Myocyte (in vitro differentiated cells): ENCODE measurements at regions not wholly inside any gene's neighbourhood (a gene's known extent, or its start where the extent isn't known, plus 50 kb on each side); places are given as distances from the start of the nearest gene placed in this dataset.

Experiments
- DNase-seq: peaks from one replicate; pipeline ENCODE4 v3.0.0-alpha.2; 2012; ENCODE audit warnings: low read depth

- DNase-seq: no peak
These were observed 373.4 kb upstream of the CTNND2 start for GRCh38 chr5:12277504-12278192.

- DNase-seq: no peak
These were observed 370.0 kb upstream of the CTNND2 start for GRCh38 chr5:12274236-12274635.

- DNase-seq: no peak
These were observed 368.1 kb upstream of the CTNND2 start for GRCh38 chr5:12272389-12272788.

GRCh38 chr5:12270914-12271313, 366.7 kb upstream of the CTNND2 start:
- DNase-seq: no peak

- no peak for DNase-seq
These were observed 364.9 kb upstream of the CTNND2 start for GRCh38 chr5:12269164-12269563.

- DNase-seq: no peak
These were observed 354.3 kb upstream of the CTNND2 start for GRCh38 chr5:12258549-12258948.

- no peak for DNase-seq
These were observed 346.2 kb upstream of the CTNND2 start for GRCh38 chr5:12250454-12250853.

GRCh38 chr5:12248831-12249230, 344.6 kb upstream of the CTNND2 start:
- DNase-seq: no peak

GRCh38 chr5:12246036-12246435, 341.8 kb upstream of the CTNND2 start:
- DNase-seq: no peak

- DNase-seq: no peak
These were observed 341.2 kb upstream of the CTNND2 start for GRCh38 chr5:12245429-12245828.

GRCh38 chr5:12242950-12243888, 339.0 kb upstream of the CTNND2 start:
- DNase-seq: no peak

- no peak for DNase-seq
These were observed 333.8 kb upstream of the CTNND2 start for GRCh38 chr5:12237837-12238575.

GRCh38 chr5:12230659-12231058, 326.4 kb upstream of the CTNND2 start:
- no peak for DNase-seq

GRCh38 chr5:12217039-12217438, 312.8 kb upstream of the CTNND2 start:
- no peak for DNase-seq

GRCh38 chr5:12214267-12215015, 310.2 kb upstream of the CTNND2 start:
- DNase-seq: no peak

GRCh38 chr5:12208366-12209100, 304.3 kb upstream of the CTNND2 start:
- no peak for DNase-seq

- DNase-seq: no peak
These were observed 300.5 kb upstream of the CTNND2 start for GRCh38 chr5:12204761-12205160.

- no peak for DNase-seq
These were observed 289.3 kb upstream of the CTNND2 start for GRCh38 chr5:12193536-12193935.

GRCh38 chr5:12183003-12183402, 278.8 kb upstream of the CTNND2 start:
- no peak for DNase-seq

GRCh38 chr5:12177851-12178250, 273.6 kb upstream of the CTNND2 start:
- no peak for DNase-seq
